Embryonic facial prominence (tissue), 1 donor: ENCODE measurements at regions not wholly inside any gene's neighbourhood (a gene's known extent, or its start where the extent isn't known, plus 50 kb on each side); places are given as distances from the start of the nearest gene placed in this dataset.
"Not testable (repeated sequence)": the region's sequence is repeated elsewhere in the genome, so short reads cannot be mapped to it uniquely, and the experiment has no call there.

Source experiments
- DNase-seq: peaks from one replicate; pipeline ENCODE4 v3.0.0-alpha.2; 2016; ENCODE audit errors: extremely low spot score

GRCh38 chr20:22734946-22735647, 150.7 kb upstream of the FOXA2 start:
- not testable (repeated sequence) for DNase-seq

- DNase-seq, result no peak
Measured at GRCh38 chr20:22740829-22741228, 156.5 kb upstream of the FOXA2 start.

- no peak for DNase-seq
Measured at GRCh38 chr20:22744341-22745193, 160.2 kb upstream of the FOXA2 start.

- DNase-seq, result no peak
Measured at GRCh38 chr20:22745194-22745500, 160.8 kb upstream of the FOXA2 start.

- DNase-seq, result no peak
Measured at GRCh38 chr20:22746957-22747356, 162.6 kb upstream of the FOXA2 start.

GRCh38 chr20:22752324-22752723, 168.0 kb upstream of the FOXA2 start:
- no peak for DNase-seq

GRCh38 chr20:22757424-22758183, 173.2 kb upstream of the FOXA2 start:
- DNase-seq, result no peak

GRCh38 chr20:22758815-22759214, 174.4 kb upstream of the FOXA2 start:
- DNase-seq, result no peak

GRCh38 chr20:22762576-22763256, 178.3 kb upstream of the FOXA2 start:
- no peak for DNase-seq

GRCh38 chr20:22763257-22763906, 179.0 kb upstream of the FOXA2 start:
- no peak for DNase-seq

GRCh38 chr20:22768266-22769178, 184.2 kb upstream of the FOXA2 start:
- DNase-seq, result no peak

- DNase-seq, result no peak
Measured at GRCh38 chr20:22770241-22770800, 185.9 kb upstream of the FOXA2 start.

GRCh38 chr20:22771706-22772105, 187.3 kb upstream of the FOXA2 start:
- DNase-seq, result no peak

- no peak for DNase-seq
Measured at GRCh38 chr20:22773344-22773743, 189.0 kb upstream of the FOXA2 start.

- no peak for DNase-seq
Measured at GRCh38 chr20:22775256-22775655, 190.9 kb upstream of the FOXA2 start.

GRCh38 chr20:22775671-22776139, 191.3 kb upstream of the FOXA2 start:
- DNase-seq, result no peak

GRCh38 chr20:22776369-22776768, 192.0 kb upstream of the FOXA2 start:
- no peak for DNase-seq

GRCh38 chr20:22779878-22780277, 195.5 kb upstream of the FOXA2 start:
- DNase-seq, result no peak

- DNase-seq, result no peak
Measured at GRCh38 chr20:22781869-22782268, 197.5 kb upstream of the FOXA2 start.

- no peak for DNase-seq
Measured at GRCh38 chr20:22789676-22790075, 205.3 kb upstream of the FOXA2 start.
